Cardiac septum (tissue), 1 donor: ENCODE measurements at regions not wholly inside any gene's neighbourhood (a gene's known extent, or its start where the extent isn't known, plus 50 kb on each side); places are given as distances from the start of the nearest gene placed in this dataset. TPM values are rescaled to one million over a fixed set of nuclear protein-coding genes. Genes with fewer than 3 reads are reported as not detected.
"Not testable (repeated sequence)": the region's sequence is repeated elsewhere in the genome, so short reads cannot be mapped to it uniquely, and the experiment has no call there.

Source experiments
- DNase-seq: peaks from one replicate; pipeline ENCODE4 v3.0.0-alpha.2; 2020; ENCODE audit warnings: low spot score
- intact Hi-C: fragments of 100-400 bp; cut with DNase I; formaldehyde crosslinking; loops from one replicate; pipeline ENCODE4 v1.14.0; 2022
- microRNA-seq: library from miRNA; unstranded; fragments of <30 nt; microRNA quantifications from one replicate; pipeline ENCODE4 v1.2.0, GENCODE V29; 2020
- donor health status: DM: no; HTN: no; CAD: no.

DNA sequence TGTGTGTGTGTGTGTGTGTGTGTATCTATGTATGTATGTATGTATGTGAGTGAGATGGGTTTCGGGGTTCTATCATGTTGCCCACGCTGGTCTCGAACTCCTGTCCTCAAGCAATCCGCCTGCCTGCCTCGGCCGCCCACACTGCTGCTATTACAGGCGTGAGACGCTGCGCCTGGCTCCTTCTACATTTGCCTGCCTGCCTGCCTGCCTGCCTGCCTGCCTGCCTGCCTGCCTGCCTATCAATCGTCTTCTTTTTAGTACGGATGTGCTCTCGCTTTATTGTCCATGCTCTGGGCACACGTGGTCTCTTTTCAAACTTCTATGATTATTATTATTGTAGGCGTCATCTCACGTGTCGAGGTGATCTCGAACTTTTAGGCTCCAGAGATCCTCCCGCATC is 2071.6 kb upstream of the TPTE start:
- intact Hi-C loops, DNase-seq: not testable (repeated sequence)

- intact Hi-C loops, DNase-seq: not testable (repeated sequence)
Measured at GRCh38 chr21:8455279-8456128, 2065.9 kb upstream of the TPTE start.

GRCh38 chr21:8464403-8465152 is 2056.8 kb upstream of the TPTE start:
- intact Hi-C loops, DNase-seq: not testable (repeated sequence)

DNA sequence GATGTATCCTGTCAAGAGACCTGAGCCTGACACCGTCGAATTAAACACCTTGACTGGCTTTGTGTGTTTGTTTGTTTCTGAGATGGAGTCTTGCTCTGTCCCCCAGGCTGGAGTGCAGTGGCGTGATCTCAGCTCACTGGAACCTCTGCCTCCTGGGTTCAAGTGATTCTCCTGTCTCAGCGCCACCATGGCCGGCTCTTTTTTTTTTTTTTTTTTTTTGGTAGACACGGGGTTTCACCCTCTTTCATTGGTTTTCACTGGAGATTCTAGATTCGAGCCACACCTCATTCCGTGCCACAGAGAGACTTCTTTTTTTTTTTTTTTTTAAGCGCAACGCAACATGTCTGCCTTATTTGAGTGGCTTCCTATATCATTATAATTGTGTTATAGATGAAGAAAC is 2054.7 kb upstream of the TPTE start:
- intact Hi-C loops, DNase-seq: not testable (repeated sequence)

Small RNA genes in the stretch of these regions (microRNA-seq; reads per million reads assigned to microRNA genes)
- gene MIR6724-3 (not detected), gene MIR6724-4 (not detected)
